ENCODE measurements at regions not wholly inside any gene's neighbourhood (a gene's known extent, or its start where the extent isn't known, plus 50 kb on each side); places are given as distances from the start of the nearest gene placed in this dataset.

- Mint-ChIP-seq H3K36me3 (ENCODE audit: low read depth) (peaks cover 8% of the 10 kb centered on the region), H3K27me3 (ENCODE audit: low read depth) (peaks cover 3% of the 10 kb centered on the region), H3K4me1 (no peaks in the 10 kb centered on the region), H3K4me3 (no peak overlapping the region), H3K27ac (ENCODE audit: unreplicated experiment) (no peak overlapping the region), H3K9me3 (peaks cover 21% of the 10 kb centered on the region)
- TF ChIP-seq CTCF (conservative IDR thresholded peaks at IDR 0.05), result no peak
- no peak for DNase-seq (ENCODE audit: low read depth, low spot score)
Observed at GRCh38 chr15:46996359-46996758, 720.9 kb upstream of the SEMA6D start.

- no peak overlapping the region for H3K27ac Mint-ChIP-seq (ENCODE audit: unreplicated experiment)
- H3K4me3 Mint-ChIP-seq, result no peak overlapping the region
- no peak for TF ChIP-seq CTCF (conservative IDR thresholded peaks at IDR 0.05)
- no peaks in the 10 kb centered on the region for H3K4me1 Mint-ChIP-seq
- peaks cover 18% of the 10 kb centered on the region for H3K9me3 Mint-ChIP-seq
- no peak for DNase-seq (ENCODE audit: low read depth, low spot score)
- H3K36me3 Mint-ChIP-seq (ENCODE audit: low read depth), result peaks cover 8% of the 10 kb centered on the region
- peaks cover 3% of the 10 kb centered on the region for H3K27me3 Mint-ChIP-seq (ENCODE audit: low read depth)
Observed at GRCh38 chr15:46997501-46997900, 719.8 kb upstream of the SEMA6D start.

GRCh38 chr15:47003568-47003967, 713.7 kb upstream of the SEMA6D start:
- no peak for DNase-seq (ENCODE audit: low read depth, low spot score)
- TF ChIP-seq CTCF (conservative IDR thresholded peaks at IDR 0.05), result no peak
- peaks cover 7% of the 10 kb centered on the region for H3K36me3 Mint-ChIP-seq (ENCODE audit: low read depth)
- peaks cover 8% of the 10 kb centered on the region for H3K9me3 Mint-ChIP-seq
- H3K27ac Mint-ChIP-seq (ENCODE audit: unreplicated experiment), result no peak overlapping the region
- no peaks in the 10 kb centered on the region for H3K27me3 Mint-ChIP-seq (ENCODE audit: low read depth)
- no peak overlapping the region for H3K4me3 Mint-ChIP-seq
- H3K4me1 Mint-ChIP-seq, result no peaks in the 10 kb centered on the region

GRCh38 chr15:47013446-47013845, 703.9 kb upstream of the SEMA6D start:
- no peaks in the 10 kb centered on the region for H3K4me1 Mint-ChIP-seq
- no peaks in the 10 kb centered on the region for H3K36me3 Mint-ChIP-seq (ENCODE audit: low read depth)
- no peak overlapping the region for H3K27ac Mint-ChIP-seq (ENCODE audit: unreplicated experiment)
- peaks cover 3% of the 10 kb centered on the region for H3K9me3 Mint-ChIP-seq
- no peaks in the 10 kb centered on the region for H3K27me3 Mint-ChIP-seq (ENCODE audit: low read depth)
- no peak for TF ChIP-seq CTCF (conservative IDR thresholded peaks at IDR 0.05)
- H3K4me3 Mint-ChIP-seq, result no peak overlapping the region
- DNase-seq (ENCODE audit: low read depth, low spot score), result no peak

GRCh38 chr15:47027322-47027946, 689.9 kb upstream of the SEMA6D start:
- peak; percentile 23 for TF ChIP-seq CTCF (conservative IDR thresholded peaks at IDR 0.05)
- Mint-ChIP-seq H3K27me3 (ENCODE audit: low read depth) (no peaks in the 10 kb centered on the region), H3K9me3 (peaks cover 6% of the 10 kb centered on the region), H3K4me3 (no peak overlapping the region), H3K36me3 (ENCODE audit: low read depth) (no peaks in the 10 kb centered on the region), H3K4me1 (no peaks in the 10 kb centered on the region), H3K27ac (ENCODE audit: unreplicated experiment) (no peak overlapping the region)
- no peak for DNase-seq (ENCODE audit: low read depth, low spot score)
